ENCODE measurements at regions not wholly inside any gene's neighbourhood (a gene's known extent, or its start where the extent isn't known, plus 50 kb on each side); places are given as distances from the start of the nearest gene placed in this dataset.

DNA sequence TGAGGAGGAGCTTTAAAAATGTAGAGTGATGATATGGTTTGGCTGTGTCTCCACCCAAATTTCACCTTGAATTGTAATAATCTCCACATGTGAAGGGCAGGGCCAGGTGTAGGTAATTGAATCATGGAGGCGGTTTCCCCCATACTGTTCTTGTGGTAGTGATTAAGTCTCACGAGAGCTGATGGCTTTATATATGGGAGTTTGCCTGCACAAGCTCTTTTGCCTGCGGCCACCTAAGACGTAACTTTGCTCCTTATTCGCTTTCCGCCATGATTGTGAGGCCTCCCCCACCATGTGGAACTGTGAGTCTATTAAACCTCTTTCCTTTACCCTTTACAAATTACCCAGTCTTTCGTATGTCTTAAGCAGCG is 332.0 kb downstream of the RAPGEF2 start:
- TF ChIP-seq, protein P1, sequence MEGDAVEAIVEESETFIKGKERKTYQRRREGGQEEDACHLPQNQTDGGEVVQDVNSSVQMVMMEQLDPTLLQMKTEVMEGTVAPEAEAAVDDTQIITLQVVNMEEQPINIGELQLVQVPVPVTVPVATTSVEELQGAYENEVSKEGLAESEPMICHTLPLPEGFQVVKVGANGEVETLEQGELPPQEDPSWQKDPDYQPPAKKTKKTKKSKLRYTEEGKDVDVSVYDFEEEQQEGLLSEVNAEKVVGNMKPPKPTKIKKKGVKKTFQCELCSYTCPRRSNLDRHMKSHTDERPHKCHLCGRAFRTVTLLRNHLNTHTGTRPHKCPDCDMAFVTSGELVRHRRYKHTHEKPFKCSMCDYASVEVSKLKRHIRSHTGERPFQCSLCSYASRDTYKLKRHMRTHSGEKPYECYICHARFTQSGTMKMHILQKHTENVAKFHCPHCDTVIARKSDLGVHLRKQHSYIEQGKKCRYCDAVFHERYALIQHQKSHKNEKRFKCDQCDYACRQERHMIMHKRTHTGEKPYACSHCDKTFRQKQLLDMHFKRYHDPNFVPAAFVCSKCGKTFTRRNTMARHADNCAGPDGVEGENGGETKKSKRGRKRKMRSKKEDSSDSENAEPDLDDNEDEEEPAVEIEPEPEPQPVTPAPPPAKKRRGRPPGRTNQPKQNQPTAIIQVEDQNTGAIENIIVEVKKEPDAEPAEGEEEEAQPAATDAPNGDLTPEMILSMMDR (IDR thresholded peaks at IDR 0.05) = no peak
- TF ChIP-seq ZFX (IDR thresholded peaks at IDR 0.05; ENCODE audit: borderline replicate concordance) = no peak

Measured in 22Rv1 (cell line).